ENCODE measurements at regions not wholly inside any gene's neighbourhood (a gene's known extent, or its start where the extent isn't known, plus 50 kb on each side); places are given as distances from the start of the nearest gene placed in this dataset.
"Not testable (repeated sequence)": the region's sequence is repeated elsewhere in the genome, so short reads cannot be mapped to it uniquely, and the experiment has no call there.

GRCh38 chr3:6396631-6397030, 464.3 kb upstream of the GRM7 start:
- Histone ChIP-seq H3K9ac (ENCODE audit: insufficient read depth in 1 of 2, low read depth in 2 of 2, low read length in 2 of 2) (no peak overlapping the region), H4K20me1 (replicated peaks; ENCODE audit: control insufficient read depth, insufficient read depth, low read length) (no peaks in the 10 kb centered on the region), H3K4me2 (ENCODE audit: insufficient read depth, low read length) (no peak overlapping the region), H3K27me3 (ENCODE audit: control insufficient read depth in 2 of 2, insufficient read depth in 2 of 2, low read length in 2 of 2) (no peaks in the 10 kb centered on the region), H3K9me3 (replicated peaks; ENCODE audit: control insufficient read depth, insufficient read depth, low read depth, low read length) (no peaks in the 10 kb centered on the region), H3K9me1 (ENCODE audit: control insufficient read depth, insufficient read depth, low read length) (no peaks in the 10 kb centered on the region), H3K36me3 (ENCODE audit: control insufficient read depth, insufficient read depth, low read length) (no peaks in the 10 kb centered on the region), H3K4me1 (replicated peaks in 1 of 2; ENCODE audit: control insufficient read depth in 2 of 2, insufficient read depth in 2 of 2, low read length in 2 of 2) (no peaks in the 10 kb centered on the region), H3K27ac (ENCODE audit: extremely low read depth, low read depth, low read length) (no peak overlapping the region), H2AFZ (ENCODE audit: low read depth, low read length) (no peak overlapping the region), H3K4me3 (no peak overlapping the region), H3K79me2 (ENCODE audit: control insufficient read depth, insufficient read depth, low read length) (no peaks in the 10 kb centered on the region)
- in situ Hi-C loops (cut with MboI) (no loop called here), intact Hi-C loops (cut with micrococcal nuclease) (no loop called here)
- BruUV-seq (replicated peaks) = no TSS peak
- WGBS (ENCODE audit: insufficient coverage, low coverage, missing lambda C conversion rate) = 5% methylated on average over 1 of the region's 1 CpG
- FAIRE-seq (no peak), DNase-seq (ENCODE audit: extremely low read depth in 1 of 4, low spot score in 3 of 4) (no peak), ATAC-seq (peak; percentile 34; the same call in 2 of the 3 replicates)
- TF ChIP-seq ZBTB2 (IDR thresholded peaks at IDR 0.05) = no peak
- peak; percentile 48 for TF ChIP-seq NFIC (IDR thresholded peaks at IDR 0.05)
- ChIA-PET CTCF (ENCODE audit: low intra/inter-chr PET ratio) (no interaction called here), POLR2A (no interaction called here)

- H3K27me3 ChIP-seq (ENCODE audit: control insufficient read depth in 2 of 2, insufficient read depth in 2 of 2, low read length in 2 of 2); intact Hi-C loops (cut with micrococcal nuclease); H3K9me3 ChIP-seq (replicated peaks; ENCODE audit: control insufficient read depth, insufficient read depth, low read depth, low read length); H3K27ac ChIP-seq (ENCODE audit: extremely low read depth, low read depth, low read length); H2AFZ ChIP-seq (ENCODE audit: low read depth, low read length); H3K9ac ChIP-seq (ENCODE audit: insufficient read depth in 1 of 2, low read depth in 2 of 2, low read length in 2 of 2); CTCF ChIA-PET (ENCODE audit: low intra/inter-chr PET ratio); POLR2A ChIA-PET; H3K36me3 ChIP-seq (ENCODE audit: control insufficient read depth, insufficient read depth, low read length); H3K4me1 ChIP-seq (replicated peaks in 1 of 2; ENCODE audit: control insufficient read depth in 2 of 2, insufficient read depth in 2 of 2, low read length in 2 of 2); H3K4me3 ChIP-seq; BruUV-seq (replicated peaks); H3K4me2 ChIP-seq (ENCODE audit: insufficient read depth, low read length); H4K20me1 ChIP-seq (replicated peaks; ENCODE audit: control insufficient read depth, insufficient read depth, low read length); H3K9me1 ChIP-seq (ENCODE audit: control insufficient read depth, insufficient read depth, low read length); DNase-seq (ENCODE audit: extremely low read depth in 1 of 4, low spot score in 3 of 4); H3K79me2 ChIP-seq (ENCODE audit: control insufficient read depth, insufficient read depth, low read length); in situ Hi-C loops (cut with MboI); FAIRE-seq; ATAC-seq: not testable (repeated sequence)
- WGBS (ENCODE audit: insufficient coverage, low coverage, missing lambda C conversion rate) = 0% methylated on average over 2 of the region's 4 CpGs
- peak; percentile 54 for TF ChIP-seq ZNF316 (IDR thresholded peaks at IDR 0.05)
- TF ChIP-seq MAFG (tag; conservative IDR thresholded peaks at IDR 0.05) = peak; percentile 69
These were observed 458.2 kb upstream of the GRM7 start for GRCh38 chr3:6402666-6403065.
